Stimulated activated naive CD8-positive, alpha-beta T cell treated with anti-CD3 and anti-CD28 coated beads, Interleukin-15, amount 100 ng/mL, for 72 hours (primary cell): ENCODE measurements at regions not wholly inside any gene's neighbourhood (a gene's known extent, or its start where the extent isn't known, plus 50 kb on each side); places are given as distances from the start of the nearest gene placed in this dataset.

Experiments
- ATAC-seq: fragments of 150-1000 bp; cut with Tn5 transposase; 2 replicates; pipeline ENCODE4 v1.10.0; 2021; ENCODE audit warnings: mild to moderate bottlenecking, moderate library complexity
- DNase-seq, 2 donors: peaks; one replicate each; pipeline ENCODE4 v3.0.0; 2021 to 2022
- H3K27ac Mint-ChIP-seq, 2 donors: one replicate each; pipeline ENCODE4 v1.8.0; 2022; ENCODE audit warnings: mild to moderate bottlenecking in 2 of 2, mixed read lengths in 2 of 2, moderate library complexity in 2 of 2
- H3K27me3 Mint-ChIP-seq: one replicate; pipeline ENCODE4 v1.8.0; 2022; ENCODE audit warnings: mixed read lengths
- H3K4me1 Mint-ChIP-seq: one replicate; pipeline ENCODE4 v1.8.0; 2022; ENCODE audit warnings: mild to moderate bottlenecking, mixed read lengths
- H3K4me3 Mint-ChIP-seq, 2 donors: one replicate each; pipeline ENCODE4 v1.8.0; 2022; ENCODE audit warnings: mild to moderate bottlenecking in 2 of 2, mixed read lengths in 2 of 2, moderate library complexity in 1 of 2
- H3K9me3 Mint-ChIP-seq, 2 donors: one replicate each; pipeline ENCODE4 v1.8.0; 2022; ENCODE audit warnings: mixed read lengths in 2 of 2

- Mint-ChIP-seq H3K27me3 (no peaks in the 10 kb centered on the region), H3K9me3 (no peaks in the 10 kb centered on the region), H3K27ac (no peak overlapping the region), H3K4me1 (peaks cover 14% of the 10 kb centered on the region), H3K4me3 (no peak overlapping the region)
- ATAC-seq (no peak), DNase-seq (no peak)
Observed at GRCh38 chr6:3997177-3997770, 81.7 kb downstream of the FAM217A start.

DNA sequence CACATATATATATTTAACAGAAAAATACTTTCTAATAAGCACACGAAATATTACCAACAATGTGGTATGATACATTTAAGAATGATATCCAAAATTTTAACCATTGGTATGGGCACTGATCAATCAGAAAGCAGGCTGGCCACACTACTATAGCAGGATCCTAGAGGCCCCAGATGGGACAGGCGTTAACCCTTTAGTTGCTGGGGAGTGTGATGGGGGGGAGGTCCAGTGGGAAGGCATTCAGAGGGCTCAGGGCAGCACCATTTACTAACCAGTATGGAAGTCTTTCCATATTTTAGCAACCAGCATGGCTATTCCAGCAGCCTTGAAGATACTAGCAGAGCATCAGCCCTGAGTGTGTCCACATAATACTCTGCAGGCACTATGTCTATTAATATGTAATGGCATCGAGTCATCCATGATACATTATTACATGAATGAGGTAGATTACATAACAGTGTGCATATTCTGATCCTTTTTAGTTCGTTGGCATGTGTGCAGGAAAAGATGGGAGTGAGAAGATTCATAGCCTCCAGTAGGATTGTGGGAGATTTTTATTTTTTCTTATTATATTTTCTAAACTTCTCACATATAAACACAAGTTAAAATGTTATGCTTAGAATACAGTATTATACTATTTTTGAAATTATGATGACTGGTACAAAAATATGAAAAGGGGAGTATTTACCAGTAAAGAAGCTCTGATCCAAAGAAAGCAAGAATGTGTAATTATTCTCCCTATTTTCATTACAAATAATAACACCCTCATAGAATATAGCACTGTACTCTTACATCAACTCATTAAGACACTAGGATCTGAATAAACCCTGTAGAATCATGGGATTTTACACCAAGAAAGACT is 78.9 kb downstream of the FAM217A start:
- Mint-ChIP-seq H3K27ac (no peak overlapping the region), H3K4me1 (peaks cover 22% of the 10 kb centered on the region), H3K9me3 (no peaks in the 10 kb centered on the region), H3K4me3 (no peak overlapping the region), H3K27me3 (no peaks in the 10 kb centered on the region)
- no peak for DNase-seq
- ATAC-seq = no peak

DNA sequence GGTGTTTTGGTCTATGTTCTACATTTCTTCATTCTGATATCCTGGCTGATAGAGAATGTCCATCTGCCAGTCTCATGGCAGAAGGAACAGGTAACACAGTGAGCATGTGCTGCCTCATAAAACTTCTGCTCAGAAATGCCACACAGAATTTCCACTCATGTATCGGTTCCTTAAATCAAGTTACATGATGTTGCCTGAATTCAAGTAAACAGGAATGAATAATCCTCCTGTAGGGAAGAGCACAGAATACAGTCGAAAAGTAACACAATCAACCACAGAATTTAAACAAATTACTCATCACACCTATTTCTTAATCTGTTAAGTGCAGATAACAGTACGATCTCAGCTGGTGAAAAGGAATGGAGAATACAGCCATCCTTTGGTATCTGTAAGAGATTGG is 74.7 kb downstream of the FAM217A start:
- peaks cover 17% of the 10 kb centered on the region for H3K4me1 Mint-ChIP-seq
- H3K4me3 Mint-ChIP-seq = no peak overlapping the region
- DNase-seq = no peak
- no peaks in the 10 kb centered on the region for H3K9me3 Mint-ChIP-seq
- no peak overlapping the region for H3K27ac Mint-ChIP-seq
- peak; percentile 37 for ATAC-seq
- H3K27me3 Mint-ChIP-seq = no peaks in the 10 kb centered on the region

DNA sequence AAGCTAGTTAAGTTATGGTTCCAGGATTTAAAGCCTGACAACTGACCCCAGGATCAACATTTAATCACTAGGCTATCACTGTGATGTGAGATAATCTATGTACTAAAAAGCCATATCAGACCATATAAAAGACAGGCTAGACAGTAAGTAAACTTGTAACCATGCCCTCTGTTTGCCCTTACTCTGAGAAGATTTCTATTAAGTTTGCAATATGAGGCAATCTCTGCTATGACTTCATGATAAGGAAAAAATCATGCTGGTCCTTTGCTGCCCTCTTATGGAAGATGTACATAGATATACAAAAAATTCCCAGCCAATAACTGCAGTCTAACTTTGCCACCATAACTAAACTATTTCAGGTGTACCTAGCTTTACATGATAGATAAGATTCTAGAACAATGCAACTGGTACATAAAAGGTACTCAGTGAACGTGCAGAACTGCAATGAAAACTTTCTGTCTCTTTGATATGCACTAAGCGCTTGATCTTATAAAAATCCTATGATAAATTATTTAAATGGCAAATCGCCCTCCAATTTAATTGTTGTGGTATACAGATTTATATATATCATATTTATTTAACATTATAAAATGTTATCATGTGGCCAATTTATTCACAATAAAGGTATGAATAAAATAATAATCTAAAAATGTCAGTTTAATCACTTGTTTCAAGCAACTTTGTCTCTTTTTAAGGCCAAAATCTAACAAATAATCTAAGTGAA is 70.5 kb downstream of the FAM217A start:
- Mint-ChIP-seq H3K4me1 (peaks cover 51% of the 10 kb centered on the region), H3K4me3 (no peak overlapping the region)
- no peak for DNase-seq

DNA sequence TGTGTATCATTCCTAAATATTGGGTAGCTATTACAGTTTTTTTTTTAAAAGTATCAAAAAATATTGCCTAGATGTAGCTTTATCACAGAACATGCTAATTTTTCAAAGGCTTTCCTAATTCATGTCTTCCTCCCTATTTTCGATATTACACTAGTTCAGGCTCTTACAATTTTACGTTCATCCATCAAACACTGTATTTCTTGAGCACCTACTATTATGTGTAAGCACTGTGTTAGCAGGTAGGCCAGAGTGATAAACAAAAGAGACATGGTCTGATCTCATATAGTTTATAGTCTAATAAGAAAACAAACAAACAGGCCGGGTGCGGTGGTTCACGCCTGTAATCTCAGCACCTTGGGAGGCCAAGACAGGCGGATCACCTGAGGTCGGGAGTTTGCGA is 69.5 kb downstream of the FAM217A start:
- H3K27ac Mint-ChIP-seq = no peak overlapping the region
- H3K27me3 Mint-ChIP-seq = no peaks in the 10 kb centered on the region
- no peak overlapping the region for H3K4me3 Mint-ChIP-seq
- no peak for ATAC-seq
- no peak for DNase-seq
- peaks cover 0 to 7% of the 10 kb centered on the region in 2 donors for H3K9me3 Mint-ChIP-seq
- peaks cover 55% of the 10 kb centered on the region for H3K4me1 Mint-ChIP-seq

More for the DNA sequence above, 70.5 kb downstream of the FAM217A start:
- Mint-ChIP-seq H3K27ac (no peak overlapping the region), H3K27me3 (no peaks in the 10 kb centered on the region), H3K9me3 (peaks cover 0 to 7% of the 10 kb centered on the region in 2 donors)
- peak; percentile 70 for ATAC-seq

DNA sequence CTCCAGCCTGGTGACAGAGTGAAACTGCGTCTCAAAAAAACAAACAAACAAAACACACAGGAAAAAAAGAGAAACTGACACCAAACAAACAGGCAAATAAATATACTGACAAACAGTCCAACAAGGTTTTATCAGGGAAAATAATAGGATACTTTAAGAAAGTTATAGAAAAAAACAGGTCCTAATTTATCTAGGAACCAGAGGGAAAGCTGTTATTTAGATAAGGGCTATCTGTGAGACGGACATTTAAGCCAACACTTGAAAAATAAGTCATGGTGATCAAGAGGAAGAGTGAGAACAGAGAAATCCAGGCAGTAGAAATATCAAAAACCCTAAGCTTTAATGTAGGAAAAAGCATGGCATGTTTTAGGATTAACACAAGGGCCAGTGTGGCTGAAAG is 68.9 kb downstream of the FAM217A start:
- peaks cover 59% of the 10 kb centered on the region for H3K4me1 Mint-ChIP-seq

GRCh38 chr6:4010689-4011090 is 68.2 kb downstream of the FAM217A start:
- DNase-seq (peak in 1 of 2 donors; percentile 36), ATAC-seq (peak; percentile 95)
- peak overlapping the region in 1 of 2 donors; percentile 85 for H3K27ac Mint-ChIP-seq
- peaks cover 62% of the 10 kb centered on the region for H3K4me1 Mint-ChIP-seq
- peaks cover 0 to 7% of the 10 kb centered on the region in 2 donors for H3K9me3 Mint-ChIP-seq
- no peaks in the 10 kb centered on the region for H3K27me3 Mint-ChIP-seq
- H3K4me3 Mint-ChIP-seq = peak overlapping the region; percentile 69 to 77

More for the DNA sequence above, 68.9 kb downstream of the FAM217A start:
- ATAC-seq (no peak), DNase-seq (no peak)
- Mint-ChIP-seq H3K27me3 (no peaks in the 10 kb centered on the region), H3K9me3 (peaks cover 0 to 7% of the 10 kb centered on the region in 2 donors), H3K4me3 (no peak overlapping the region), H3K27ac (peak overlapping the region in 1 of 2 donors; percentile 81)

GRCh38 chr6:4012826-4013225 is 66.1 kb downstream of the FAM217A start:
- Mint-ChIP-seq H3K27me3 (no peaks in the 10 kb centered on the region), H3K27ac (no peak overlapping the region), H3K9me3 (peaks cover 0 to 7% of the 10 kb centered on the region in 2 donors), H3K4me1 (peaks cover 76% of the 10 kb centered on the region), H3K4me3 (no peak overlapping the region)
- ATAC-seq (no peak), DNase-seq (no peak)

DNA sequence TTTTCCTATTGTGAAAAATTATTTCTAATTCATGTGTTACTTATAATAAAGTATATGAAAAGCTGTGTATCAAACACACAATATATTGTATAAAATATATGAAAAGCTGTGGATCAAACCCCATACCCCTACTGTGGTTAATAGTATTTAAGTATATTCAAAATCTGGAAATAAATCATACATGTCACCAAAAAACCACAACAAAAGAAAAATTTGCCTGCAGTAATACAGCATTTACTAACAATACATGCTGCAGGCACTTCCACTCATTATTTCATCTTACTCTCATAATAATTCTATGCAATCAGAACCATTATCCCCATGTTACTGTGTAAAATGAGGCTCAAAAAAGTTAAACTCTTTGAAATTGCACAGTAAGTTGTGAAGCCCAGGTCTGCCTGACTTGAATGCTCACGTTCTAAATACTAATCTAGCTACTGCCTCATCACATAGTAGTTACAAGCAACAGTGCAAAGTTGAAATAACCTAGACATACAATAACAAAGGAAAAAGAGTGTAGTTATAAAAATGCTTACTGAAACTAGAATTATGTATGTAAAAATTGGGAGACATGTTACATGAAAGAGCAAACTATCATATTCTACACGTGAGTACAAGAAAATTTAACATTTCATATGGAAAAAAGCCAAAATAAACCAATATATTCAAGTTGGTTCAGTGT is 61.7 kb downstream of the FAM217A start:
- Mint-ChIP-seq H3K27ac (peak overlapping the region; percentile 92 to 98), H3K4me1 (peaks cover 70% of the 10 kb centered on the region), H3K9me3 (peaks cover 0 to 7% of the 10 kb centered on the region in 2 donors), H3K27me3 (no peaks in the 10 kb centered on the region), H3K4me3 (peak overlapping the region; percentile 93 to 99)
- DNase-seq (no peak), ATAC-seq (no peak)

GRCh38 chr6:4017834-4018170 is 61.1 kb downstream of the FAM217A start:
- ATAC-seq (peak; percentile 25), DNase-seq (no peak)
- peaks cover 68% of the 10 kb centered on the region for H3K4me1 Mint-ChIP-seq
- peaks cover 0 to 6% of the 10 kb centered on the region in 2 donors for H3K9me3 Mint-ChIP-seq
- peak overlapping the region; percentile 93 to 99 for H3K4me3 Mint-ChIP-seq
- H3K27me3 Mint-ChIP-seq = no peaks in the 10 kb centered on the region
- peak overlapping the region; percentile 98 to 99 for H3K27ac Mint-ChIP-seq

- Mint-ChIP-seq H3K9me3 (peaks cover 0 to under 1% of the 10 kb centered on the region in 2 donors), H3K4me1 (peaks cover 68% of the 10 kb centered on the region), H3K4me3 (peak overlapping the region; percentile 93 to 99), H3K27me3 (no peaks in the 10 kb centered on the region), H3K27ac (peak overlapping the region; percentile 98 to 99)
- peak; percentile 86 for ATAC-seq
- DNase-seq = peak; percentile 98
Observed at GRCh38 chr6:4018171-4018923, 60.6 kb downstream of the FAM217A start.
